ENCODE measurements at regions not wholly inside any gene's neighbourhood (a gene's known extent, or its start where the extent isn't known, plus 50 kb on each side); places are given as distances from the start of the nearest gene placed in this dataset.

- no peak for TF ChIP-seq CTCF (IDR thresholded peaks at IDR 0.05)
- TF ChIP-seq POLR2AphosphoS5 (IDR thresholded peaks at IDR 0.05): no peak
- no peak for TF ChIP-seq POLR2A (IDR thresholded peaks at IDR 0.05)
Measured at GRCh38 chr21:35410123-35410522, 361.0 kb upstream of the RUNX1 start.

All from suprapubic skin (tissue), 4 donors.